Breast epithelium (tissue), 4 donors: ENCODE measurements at regions not wholly inside any gene's neighbourhood (a gene's known extent, or its start where the extent isn't known, plus 50 kb on each side); places are given as distances from the start of the nearest gene placed in this dataset.

ENCODE experiments used
- DNase-seq, 2 donors: peaks; one replicate each; pipeline ENCODE4 v3.0.0-alpha.2; 2019; ENCODE audit warnings: low spot score in 2 of 2
- H3K27ac ChIP-seq, 2 donors: fragments of 200-600 bp; sonication (generic) in 1 of 2; one replicate each; pipeline ENCODE4 v1.5.1; 2016 to 2019; ENCODE audit warnings: mild to moderate bottlenecking in 1 of 2
- H3K27me3 ChIP-seq, 2 donors: fragments of 200-600 bp; sonication (generic) in 1 of 2; one replicate each; pipeline versions ENCODE4 v1.5.1 to v1.6.0; 2017 to 2019; ENCODE audit warnings: control low read depth in 1 of 2, mild to moderate bottlenecking in 1 of 2
- H3K36me3 ChIP-seq: fragments of 200-600 bp; one replicate; pipeline ENCODE4 v1.5.1; 2019
- H3K4me1 ChIP-seq, 2 donors: fragments of 200-600 bp; sonication (generic); one replicate each; pipeline ENCODE4 v1.5.1; 2016 to 2019; ENCODE audit warnings: control low read depth in 1 of 2
- H3K4me3 ChIP-seq, 3 donors: fragments of 200-600 bp; sonication (generic); 1 replicate in 2 of 3; 2 replicates in 1 of 3; pipeline ENCODE4 v1.5.1; 2016 to 2019; ENCODE audit warnings: mild to moderate bottlenecking in 3 of 3, moderate library complexity in 2 of 3
- H3K9me3 ChIP-seq, 2 donors: fragments of 200-600 bp; sonication (generic) in 1 of 2; one replicate each; pipeline ENCODE4 v1.5.1; 2016 to 2019; ENCODE audit warnings: control low read depth in 1 of 2
- CTCF ChIP-seq, 3 donors: fragments of 450-650 bp; IDR thresholded peaks; one replicate each; pipeline ENCODE4 v1.5.1; 2016 to 2017; ENCODE audit warnings: antibody characterized with exemption in 3 of 3, mild to moderate bottlenecking in 3 of 3, moderate library complexity in 3 of 3
- POLR2A ChIP-seq: fragments of 450-650 bp; IDR thresholded peaks from one replicate; pipeline ENCODE4 v1.6.1; 2016; ENCODE audit warnings: antibody characterized with exemption, mild to moderate bottlenecking, moderate library complexity
- POLR2AphosphoS5 ChIP-seq, 3 donors: sonication (generic); formaldehyde crosslinking; IDR thresholded peaks; one replicate each; pipeline ENCODE4 v1.6.1; 2017; ENCODE audit warnings: antibody characterized with exemption in 3 of 3
- intact Hi-C: fragments of 100-400 bp; cut with DNase I; formaldehyde crosslinking; loops from one replicate; pipeline ENCODE4 v1.15.1; 2023; ENCODE audit warnings: low total_unique reads

- no peak overlapping the region for H3K4me3 ChIP-seq
- H3K4me1 ChIP-seq: no peaks in the 10 kb centered on the region
- H3K9me3 ChIP-seq: no peaks in the 10 kb centered on the region
- no peak overlapping the region for H3K27ac ChIP-seq
- TF ChIP-seq POLR2A: no peak
- no peak for TF ChIP-seq POLR2AphosphoS5 (IDR thresholded peaks at IDR 0.05)
- TF ChIP-seq CTCF (IDR thresholded peaks at IDR 0.05): no peak
- H3K27me3 ChIP-seq: no peaks in the 10 kb centered on the region
- intact Hi-C loops: no loop called here
- H3K36me3 ChIP-seq: no peaks in the 10 kb centered on the region
- no peak for DNase-seq
Measured at GRCh38 chr4:143762511-143762910, 62.0 kb upstream of the FREM3 start.
